Rectal smooth muscle tissue (tissue), 1 donor: ENCODE measurements at regions not wholly inside any gene's neighbourhood (a gene's known extent, or its start where the extent isn't known, plus 50 kb on each side); places are given as distances from the start of the nearest gene placed in this dataset.

ENCODE experiments used
- H3K27ac ChIP-seq: one replicate; pipeline ENCODE4 v1.7.0; 2013; ENCODE audit warnings: low read depth, low read length, inconsistent platforms
- H3K27me3 ChIP-seq: one replicate; pipeline ENCODE4 v1.7.0; 2013; ENCODE audit warnings: low read length; ENCODE audit not compliant: control insufficient read depth, insufficient read depth
- H3K36me3 ChIP-seq: one replicate; pipeline ENCODE4 v1.7.0; 2013; ENCODE audit warnings: low read length; ENCODE audit not compliant: control insufficient read depth, insufficient read depth
- H3K4me1 ChIP-seq: one replicate; pipeline ENCODE4 v1.7.0; 2013; ENCODE audit warnings: low read length; ENCODE audit not compliant: control insufficient read depth, insufficient read depth
- H3K4me3 ChIP-seq: one replicate; pipeline ENCODE4 v1.7.0; 2013; ENCODE audit warnings: low read length
- H3K9ac ChIP-seq: one replicate; pipeline ENCODE4 v1.7.0; 2013; ENCODE audit warnings: low read length

DNA sequence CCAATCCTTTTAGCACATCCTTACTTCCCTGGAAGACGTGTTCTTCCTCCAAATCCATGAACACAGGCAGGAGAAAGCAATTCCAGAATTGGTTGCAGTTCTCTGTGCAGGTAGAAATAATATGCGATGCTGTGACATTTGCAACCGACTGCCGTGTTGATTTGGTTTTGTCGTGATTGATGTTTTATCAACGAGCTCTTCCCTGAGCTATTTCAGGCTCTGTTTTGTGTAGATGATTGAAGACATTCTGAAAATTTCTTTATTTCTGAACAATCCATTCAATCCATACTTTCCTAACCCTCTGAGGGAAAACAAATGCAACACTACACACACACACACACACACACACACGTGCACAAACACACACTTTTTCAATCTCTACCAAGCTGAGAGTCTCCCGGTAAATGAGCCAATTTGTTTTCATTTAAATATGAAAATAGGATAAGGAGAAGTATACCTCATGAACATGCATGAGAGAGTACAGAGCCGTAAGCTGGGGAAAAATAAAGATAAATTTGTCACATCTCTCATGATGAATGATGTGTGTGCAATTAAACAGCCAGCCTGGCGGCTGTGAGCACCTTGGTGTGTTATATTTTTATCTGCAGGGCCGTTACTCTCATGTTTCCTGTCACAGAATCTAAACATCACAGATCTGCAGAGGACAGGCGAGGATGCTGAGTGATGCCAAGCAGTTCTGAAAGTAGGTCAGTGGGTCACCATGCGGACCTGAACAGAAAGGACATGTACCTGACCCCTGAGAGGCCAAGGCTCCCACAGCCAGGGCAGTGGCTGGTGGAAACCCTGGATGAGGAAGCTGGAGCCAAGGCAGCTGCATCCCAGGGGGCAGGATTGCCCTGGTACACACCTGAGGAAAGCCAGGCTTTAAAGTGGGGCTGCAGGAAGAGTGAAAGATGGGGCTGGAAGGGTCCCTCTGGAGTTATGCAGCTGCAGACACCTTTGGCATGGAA lies 64.8 kb downstream of the PDCL3 start:
- Histone ChIP-seq H3K4me3 (no peak overlapping the region), H3K27ac (no peak overlapping the region), H3K27me3 (no peaks in the 10 kb centered on the region), H3K36me3 (no peaks in the 10 kb centered on the region), H3K4me1 (no peaks in the 10 kb centered on the region), H3K9ac (no peak overlapping the region)

DNA sequence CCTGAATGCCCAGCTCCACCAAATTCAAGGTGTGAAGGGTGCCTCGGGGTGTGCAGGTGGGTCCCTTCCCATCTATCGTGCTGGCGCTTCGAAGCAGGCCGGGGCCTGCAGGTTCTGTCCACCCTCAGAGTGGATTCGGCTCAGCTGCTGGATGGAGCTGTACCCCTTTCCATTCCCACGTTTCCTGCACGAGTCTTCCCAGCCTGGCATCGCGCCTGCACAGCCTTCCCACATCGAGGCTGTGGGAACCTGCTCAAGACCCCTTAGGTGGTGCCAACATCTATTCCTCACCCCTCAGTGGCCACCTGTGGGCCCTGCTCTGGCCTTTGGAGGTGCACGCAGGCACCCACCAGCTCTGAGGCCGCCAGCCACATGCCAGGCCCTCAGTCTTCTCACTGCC lies 65.7 kb downstream of the PDCL3 start:
- Histone ChIP-seq H3K36me3 (no peaks in the 10 kb centered on the region), H3K9ac (no peak overlapping the region), H3K4me1 (no peaks in the 10 kb centered on the region), H3K4me3 (no peak overlapping the region), H3K27me3 (no peaks in the 10 kb centered on the region), H3K27ac (no peak overlapping the region)

DNA sequence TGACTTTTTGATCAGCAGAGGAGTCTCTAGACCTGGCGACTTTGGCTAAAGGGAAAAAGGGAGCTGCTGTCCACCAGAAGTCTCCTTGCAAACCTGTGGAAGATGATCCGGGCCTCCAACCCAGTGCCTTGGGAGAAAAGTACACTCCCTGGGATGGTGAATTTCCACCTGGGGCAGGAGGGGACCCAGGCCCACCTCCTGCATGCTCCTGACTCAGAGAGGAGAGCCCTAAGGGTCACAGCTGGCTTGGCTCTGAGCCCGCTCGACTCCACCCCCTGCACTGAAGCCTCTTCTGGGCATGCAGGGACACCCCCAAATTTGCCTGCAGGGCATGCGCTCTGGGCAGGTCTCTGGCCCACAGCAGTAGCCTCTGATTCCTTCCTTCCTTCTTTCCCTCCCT lies 66.5 kb downstream of the PDCL3 start:
- no peaks in the 10 kb centered on the region for H3K27me3 ChIP-seq
- no peaks in the 10 kb centered on the region for H3K36me3 ChIP-seq
- H3K27ac ChIP-seq: no peak overlapping the region
- no peaks in the 10 kb centered on the region for H3K4me1 ChIP-seq
- no peak overlapping the region for H3K9ac ChIP-seq
- H3K4me3 ChIP-seq: no peak overlapping the region

DNA sequence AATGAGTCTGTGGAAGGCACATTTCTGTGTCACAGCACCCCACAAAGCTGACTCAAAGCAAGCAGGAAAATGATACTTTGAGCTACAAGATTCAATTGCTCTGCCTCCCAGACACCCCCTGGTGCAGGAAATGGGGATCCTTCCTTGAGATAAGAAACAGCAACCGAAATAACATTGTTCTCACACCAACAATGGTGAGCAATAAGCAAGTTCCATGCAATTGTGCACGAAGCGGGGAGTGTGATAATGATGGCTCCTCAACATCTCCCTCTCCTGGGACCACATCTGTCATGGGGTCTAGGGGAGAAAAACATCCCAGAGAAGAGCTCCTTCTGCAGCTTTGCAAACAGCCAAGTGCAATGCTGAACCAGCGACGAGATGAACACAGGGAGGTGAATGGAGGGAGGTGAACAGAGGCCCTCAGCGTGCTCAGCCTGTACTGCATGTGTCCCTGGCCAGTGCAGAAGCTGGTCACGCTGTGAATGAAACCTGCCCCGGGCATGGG lies 67.7 kb downstream of the PDCL3 start:
- no peak overlapping the region for H3K27ac ChIP-seq
- no peaks in the 10 kb centered on the region for H3K4me1 ChIP-seq
- H3K4me3 ChIP-seq: no peak overlapping the region
- H3K27me3 ChIP-seq: no peaks in the 10 kb centered on the region
- H3K9ac ChIP-seq: no peak overlapping the region
- no peaks in the 10 kb centered on the region for H3K36me3 ChIP-seq

DNA sequence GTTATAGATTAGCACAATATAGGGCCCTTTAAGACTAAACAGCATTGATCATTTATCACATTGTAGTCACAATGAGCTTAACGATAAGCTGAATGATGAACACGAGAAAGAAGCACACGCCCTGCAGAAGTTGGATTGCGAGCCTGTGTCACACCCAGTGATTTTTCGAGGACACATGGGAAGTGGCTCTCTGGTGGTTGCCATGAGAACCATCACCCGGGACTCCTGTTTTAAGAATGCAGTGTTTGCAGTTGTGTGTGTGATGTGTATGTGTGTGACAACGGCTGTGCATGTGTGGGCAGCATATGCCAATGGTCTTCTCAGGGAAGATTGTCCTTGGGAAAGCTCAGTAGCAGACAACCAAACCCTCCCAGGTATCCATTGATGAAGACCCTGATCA lies 69.2 kb downstream of the PDCL3 start:
- H3K4me1 ChIP-seq: no peaks in the 10 kb centered on the region
- no peak overlapping the region for H3K27ac ChIP-seq
- H3K4me3 ChIP-seq: no peak overlapping the region
- no peaks in the 10 kb centered on the region for H3K36me3 ChIP-seq
- no peak overlapping the region for H3K9ac ChIP-seq
- no peaks in the 10 kb centered on the region for H3K27me3 ChIP-seq

DNA sequence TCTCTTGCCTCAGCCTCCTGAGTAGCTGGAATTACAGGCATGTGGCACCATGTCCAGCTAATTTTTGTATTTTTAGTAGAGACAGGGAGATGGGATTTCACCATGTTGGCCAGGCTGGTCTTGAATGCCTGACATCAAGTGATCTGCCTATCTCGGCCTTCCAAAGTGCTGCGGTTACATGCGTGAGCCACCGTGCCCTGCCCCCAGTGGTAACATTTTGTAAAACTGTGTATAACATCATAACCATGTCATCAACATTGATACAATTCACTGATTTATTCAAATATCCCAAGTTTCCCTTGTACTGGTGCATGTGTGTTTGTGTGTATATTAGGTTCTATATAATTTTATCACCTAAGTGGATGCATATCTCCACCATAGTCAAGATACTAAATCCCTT lies 70.0 kb downstream of the PDCL3 start:
- H3K4me3 ChIP-seq: no peak overlapping the region
- H3K4me1 ChIP-seq: no peaks in the 10 kb centered on the region
- no peak overlapping the region for H3K9ac ChIP-seq
- H3K27ac ChIP-seq: no peak overlapping the region
- no peaks in the 10 kb centered on the region for H3K36me3 ChIP-seq
- H3K27me3 ChIP-seq: no peaks in the 10 kb centered on the region

DNA sequence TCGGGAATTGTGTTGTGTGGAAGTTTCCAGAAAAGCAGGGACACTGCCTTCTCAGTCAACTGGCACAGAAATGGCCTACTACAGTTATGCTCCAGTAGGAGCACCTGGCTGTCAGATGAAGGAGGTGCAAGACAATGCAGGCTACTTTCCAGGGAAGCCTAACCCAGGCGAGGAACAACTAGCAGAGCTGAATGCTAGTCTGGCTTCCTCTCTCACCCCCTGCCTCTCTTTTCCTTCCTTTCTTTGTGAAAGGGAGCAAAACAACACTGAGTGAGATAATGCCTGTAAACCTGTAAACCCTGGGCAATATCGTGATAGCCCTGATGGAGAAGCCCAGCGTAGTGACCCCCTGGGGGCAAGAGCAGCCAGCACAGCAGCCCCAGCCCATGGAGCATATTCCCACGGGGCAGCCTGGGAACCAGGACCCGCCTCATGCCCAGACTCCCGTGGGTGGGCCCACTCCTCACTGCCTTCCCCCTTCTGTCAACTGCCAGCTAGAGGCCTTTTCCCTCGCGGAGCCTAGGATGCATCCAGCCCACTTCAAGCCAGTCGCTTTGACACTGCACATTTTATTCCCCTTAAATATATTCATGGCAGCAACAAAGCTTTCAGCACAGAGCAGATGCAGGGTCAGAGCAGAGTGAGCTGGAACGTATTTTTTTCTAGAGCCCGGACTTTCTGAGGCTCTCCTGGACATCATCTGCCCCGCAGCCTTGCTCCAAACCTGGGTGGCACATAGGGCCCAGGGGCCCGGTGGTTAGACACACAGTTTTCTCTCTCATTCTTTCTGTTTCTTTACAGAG lies 77.0 kb downstream of the PDCL3 start:
- no peaks in the 10 kb centered on the region for H3K4me1 ChIP-seq
- H3K27ac ChIP-seq: no peak overlapping the region
- no peaks in the 10 kb centered on the region for H3K27me3 ChIP-seq
- H3K9ac ChIP-seq: no peak overlapping the region
- no peak overlapping the region for H3K4me3 ChIP-seq
- H3K36me3 ChIP-seq: no peaks in the 10 kb centered on the region

DNA sequence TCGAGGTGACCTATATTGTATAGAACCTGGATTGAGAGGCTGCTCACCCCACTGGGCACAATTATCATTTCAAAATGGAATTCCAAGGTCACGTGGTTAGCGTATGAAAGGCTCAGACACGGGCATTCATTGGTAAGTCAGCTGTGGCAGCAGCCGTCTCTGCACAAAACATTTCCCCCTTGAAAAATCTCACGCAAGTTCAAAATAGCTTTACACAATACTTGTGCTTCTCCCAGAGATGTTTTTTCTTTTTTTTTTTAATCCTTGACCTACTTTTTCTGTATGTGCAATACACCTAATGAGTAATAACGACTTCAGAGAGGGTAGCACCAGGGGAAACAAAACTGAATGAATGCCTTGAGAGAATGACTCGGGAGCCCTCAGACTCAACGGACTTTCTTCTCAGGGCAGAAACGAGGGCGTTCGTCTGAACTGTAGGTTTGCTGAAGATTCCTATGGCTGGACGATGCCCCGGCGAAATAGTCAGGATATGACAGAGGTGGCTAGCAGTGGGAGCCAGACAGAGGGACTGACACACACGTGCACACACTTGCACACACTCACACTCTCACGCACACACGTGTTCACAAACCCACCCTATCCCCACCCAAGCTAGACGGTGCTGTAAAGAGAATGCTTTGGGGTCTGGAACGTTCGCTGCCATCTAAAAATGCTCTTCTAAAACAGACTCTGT lies 77.8 kb downstream of the PDCL3 start:
- Histone ChIP-seq H3K4me1 (no peaks in the 10 kb centered on the region), H3K27me3 (no peaks in the 10 kb centered on the region), H3K27ac (no peak overlapping the region), H3K9ac (no peak overlapping the region), H3K36me3 (no peaks in the 10 kb centered on the region), H3K4me3 (no peak overlapping the region)

DNA sequence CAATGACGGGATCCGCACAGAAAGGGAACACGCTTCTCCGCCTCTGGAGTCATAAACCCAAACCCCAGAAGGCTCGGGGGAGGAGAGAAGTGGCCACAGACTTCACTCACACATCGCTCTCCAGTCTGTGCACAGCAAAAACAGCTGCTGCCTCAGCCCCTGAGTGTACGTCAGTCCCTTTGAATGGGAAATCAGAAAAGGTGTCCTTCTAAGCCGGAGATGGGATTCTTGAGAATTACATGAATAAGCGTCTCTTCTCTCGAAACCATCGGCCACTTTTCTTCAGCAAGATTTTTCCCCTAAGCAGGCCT lies 78.3 kb downstream of the PDCL3 start:
- Histone ChIP-seq H3K36me3 (no peaks in the 10 kb centered on the region), H3K27ac (no peak overlapping the region), H3K27me3 (no peaks in the 10 kb centered on the region), H3K9ac (no peak overlapping the region), H3K4me1 (no peaks in the 10 kb centered on the region), H3K4me3 (no peak overlapping the region)

DNA sequence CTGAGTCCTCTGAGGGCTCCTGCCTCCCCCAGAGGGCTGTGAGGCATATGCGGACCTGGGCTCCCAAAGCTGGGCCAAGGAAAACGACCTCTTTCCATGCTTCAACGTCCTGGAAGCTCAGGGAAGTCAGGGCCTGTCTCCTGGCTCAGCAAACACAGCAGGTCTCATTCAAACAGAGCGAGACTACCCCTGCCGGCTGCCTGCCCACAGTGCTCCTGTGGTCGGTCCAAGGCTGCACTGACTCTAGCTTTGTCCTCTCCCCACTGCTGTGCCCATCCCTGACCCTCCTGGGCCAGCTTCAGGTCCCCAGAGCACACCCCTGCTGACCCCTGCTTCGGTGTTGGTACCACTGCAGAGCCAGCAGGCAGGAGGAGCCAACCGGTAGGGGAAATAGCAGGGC lies 79.6 kb downstream of the PDCL3 start:
- Histone ChIP-seq H3K27me3 (no peaks in the 10 kb centered on the region), H3K4me1 (no peaks in the 10 kb centered on the region), H3K27ac (no peak overlapping the region), H3K9ac (no peak overlapping the region), H3K4me3 (no peak overlapping the region), H3K36me3 (no peaks in the 10 kb centered on the region)

DNA sequence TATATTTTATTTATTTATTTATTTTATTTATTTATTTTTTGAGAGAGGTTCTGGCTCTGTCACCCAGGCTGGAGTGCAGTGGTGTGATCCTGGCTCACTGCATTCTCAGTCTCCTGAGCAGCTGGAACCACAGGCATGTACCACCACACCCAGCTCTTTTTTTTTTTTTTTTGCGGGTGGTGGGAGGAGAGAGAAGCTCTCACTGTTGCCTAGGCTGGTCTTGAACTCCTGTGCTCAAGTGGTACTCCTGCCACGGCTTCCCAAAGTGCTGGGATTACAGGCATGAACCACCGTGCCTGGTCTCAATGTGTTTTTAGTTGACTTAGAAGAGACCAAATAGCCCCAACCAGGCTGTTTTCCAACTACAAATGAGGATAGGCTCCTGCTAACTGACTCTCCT lies 80.7 kb downstream of the PDCL3 start:
- H3K27me3 ChIP-seq: no peaks in the 10 kb centered on the region

DNA sequence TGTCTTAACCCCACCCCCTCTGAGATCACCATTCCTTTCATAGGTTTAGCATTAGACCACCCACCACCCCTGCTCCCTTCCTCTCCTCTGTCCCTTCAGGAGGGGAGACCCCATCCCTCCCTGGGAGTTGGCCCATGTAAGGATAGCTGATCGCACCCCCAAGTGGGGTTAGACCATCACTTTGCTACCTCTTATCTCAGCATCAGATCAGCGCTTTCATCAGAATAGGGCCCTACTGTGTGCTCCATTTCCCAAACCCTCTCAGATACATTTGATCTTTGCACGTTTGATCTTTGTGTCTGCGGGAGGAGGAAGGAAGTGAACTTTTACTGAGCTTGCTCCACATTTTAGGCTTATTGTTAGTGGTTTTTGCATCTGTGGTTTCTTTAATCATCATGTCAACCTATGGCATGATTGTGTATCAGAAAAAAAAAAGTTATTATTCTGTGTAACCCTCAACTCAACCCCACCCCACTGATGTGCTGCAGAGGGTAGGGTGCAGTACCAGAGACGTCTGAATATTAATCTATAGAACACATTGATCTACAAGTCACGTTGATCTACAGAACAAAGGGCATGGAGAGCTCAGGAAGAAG lies 81.2 kb downstream of the PDCL3 start:
- Histone ChIP-seq H3K4me1 (no peaks in the 10 kb centered on the region), H3K27me3 (no peaks in the 10 kb centered on the region), H3K36me3 (no peaks in the 10 kb centered on the region), H3K9ac (no peak overlapping the region), H3K27ac (no peak overlapping the region), H3K4me3 (no peak overlapping the region)

More for the DNA sequence above, 80.7 kb downstream of the PDCL3 start:
- H3K4me3 ChIP-seq: no peak overlapping the region
- no peaks in the 10 kb centered on the region for H3K4me1 ChIP-seq
- no peak overlapping the region for H3K27ac ChIP-seq
- H3K36me3 ChIP-seq: no peaks in the 10 kb centered on the region
- no peak overlapping the region for H3K9ac ChIP-seq
